DMS153 treated with DMSO at 0.1 percent for 48 hours (cell line): ENCODE measurements at regions not wholly inside any gene's neighbourhood (a gene's known extent, or its start where the extent isn't known, plus 50 kb on each side); places are given as distances from the start of the nearest gene placed in this dataset.

Experiments
- DNase-seq: peaks from one replicate; lab custom pipeline; 2025; ENCODE audit not compliant: unreplicated experiment; lab: John Stamatoyannopoulos, UW

DNA sequence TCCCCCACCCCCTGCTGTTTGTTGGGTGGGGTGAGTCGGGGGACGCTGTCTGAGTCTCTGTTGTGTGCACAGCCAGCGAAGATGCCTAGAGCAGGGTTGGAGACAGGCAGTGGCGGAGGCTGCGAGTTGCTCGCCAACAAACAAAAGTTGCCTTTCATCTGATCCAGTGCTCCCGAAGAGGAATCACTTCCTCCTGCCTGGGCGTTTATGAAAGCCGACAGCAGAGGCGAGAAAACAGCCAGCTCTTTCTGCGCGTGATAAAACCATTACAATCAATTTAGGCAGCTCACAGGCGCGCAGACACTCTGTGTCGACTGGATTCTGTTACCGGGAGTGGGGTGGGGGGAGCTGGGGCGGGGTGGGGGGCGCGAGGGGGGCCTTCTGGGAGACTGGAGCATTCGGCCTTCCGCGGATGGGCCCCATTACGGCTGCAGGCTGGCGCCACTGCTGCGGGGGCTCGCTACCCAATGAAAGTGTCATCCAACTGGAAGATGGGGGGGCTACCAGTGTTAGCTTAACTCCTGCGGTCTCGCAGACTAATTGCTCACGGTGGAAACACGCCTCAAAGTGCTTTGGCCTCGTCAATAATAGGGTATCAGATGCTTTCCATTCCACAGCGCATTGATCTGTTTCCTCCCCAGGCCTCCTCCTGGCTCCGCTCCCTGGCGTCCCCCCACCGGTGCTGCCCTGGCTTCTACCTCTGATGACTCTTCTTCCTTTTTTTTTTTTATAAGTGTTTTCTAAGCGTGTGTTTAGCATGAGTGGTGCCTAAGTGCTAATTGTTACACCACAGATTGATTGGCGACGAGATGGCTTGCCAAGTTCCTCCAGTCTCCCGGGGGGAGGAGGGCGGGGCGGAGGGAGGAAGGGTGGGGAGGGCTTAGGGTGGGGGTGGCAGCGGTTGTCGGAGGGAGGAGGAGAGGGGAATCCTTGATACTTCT is 678.4 kb downstream of the MED13L start:
- peak; percentile 58 for DNase-seq

DNA sequence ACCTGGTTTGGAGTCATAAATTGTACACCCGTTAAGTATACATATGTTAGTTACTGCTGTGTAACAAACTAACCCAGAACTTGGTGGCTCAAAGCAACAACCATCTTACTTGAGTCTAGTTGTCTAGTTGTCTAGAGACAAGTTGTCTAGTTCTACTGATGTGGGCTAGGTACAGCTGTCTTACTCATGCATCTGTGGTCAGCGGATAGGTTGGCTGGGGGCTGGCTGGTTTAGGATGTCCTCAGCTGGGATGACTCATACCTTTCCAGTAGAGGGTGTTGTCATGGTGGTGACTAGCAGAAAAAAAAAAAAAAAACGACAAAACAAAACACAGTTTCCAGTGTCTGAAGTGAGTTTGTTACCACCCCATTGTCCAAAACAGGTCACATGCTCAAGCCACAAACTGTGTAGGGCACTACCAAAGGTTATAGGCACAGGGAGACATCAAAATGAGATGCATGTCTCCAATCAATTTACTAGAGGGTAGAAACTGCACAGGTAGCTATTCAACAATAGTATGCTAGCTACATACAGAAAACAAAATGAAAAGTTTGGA is 680.3 kb downstream of the MED13L start:
- DNase-seq = no peak

DNA sequence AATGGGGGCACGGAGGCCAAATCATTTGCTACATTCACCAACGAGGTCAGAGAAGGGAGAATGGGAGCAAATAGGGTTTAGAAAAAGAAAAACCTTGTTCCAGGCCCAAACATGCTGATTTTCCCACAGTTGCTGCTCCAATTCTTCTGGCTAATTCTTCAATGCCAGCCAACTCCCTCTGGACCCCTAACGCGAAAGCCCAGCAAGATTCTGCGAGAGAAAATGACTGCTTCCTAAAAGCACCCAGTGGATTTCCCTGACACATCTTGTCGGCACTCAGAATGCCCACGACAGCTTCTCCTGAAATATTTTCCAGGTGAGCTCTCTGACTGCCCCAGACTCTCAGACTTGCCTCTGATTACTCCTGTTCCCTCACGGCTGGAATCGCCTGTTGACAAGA is 689.4 kb downstream of the MED13L start:
- no peak for DNase-seq

DNA sequence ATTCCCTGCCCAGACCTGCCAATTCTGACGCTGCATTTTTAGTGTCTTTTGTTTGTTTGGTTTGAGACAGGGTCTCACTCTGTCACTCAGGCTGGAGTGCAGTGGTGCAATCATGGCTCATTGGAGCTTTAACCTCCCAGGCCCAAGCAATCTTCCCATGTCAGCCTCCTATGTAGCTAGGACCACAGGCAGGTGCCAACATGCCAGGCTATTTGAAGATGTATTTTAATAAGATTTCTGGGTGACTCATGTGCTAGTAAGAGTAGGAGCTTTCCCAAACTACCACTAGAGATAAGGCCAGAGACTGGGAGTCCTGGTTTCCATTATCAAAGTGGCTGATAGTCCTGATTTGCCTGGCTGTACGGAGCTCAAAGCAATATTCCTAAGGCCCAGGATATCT is 693.3 kb downstream of the MED13L start:
- no peak for DNase-seq

DNA sequence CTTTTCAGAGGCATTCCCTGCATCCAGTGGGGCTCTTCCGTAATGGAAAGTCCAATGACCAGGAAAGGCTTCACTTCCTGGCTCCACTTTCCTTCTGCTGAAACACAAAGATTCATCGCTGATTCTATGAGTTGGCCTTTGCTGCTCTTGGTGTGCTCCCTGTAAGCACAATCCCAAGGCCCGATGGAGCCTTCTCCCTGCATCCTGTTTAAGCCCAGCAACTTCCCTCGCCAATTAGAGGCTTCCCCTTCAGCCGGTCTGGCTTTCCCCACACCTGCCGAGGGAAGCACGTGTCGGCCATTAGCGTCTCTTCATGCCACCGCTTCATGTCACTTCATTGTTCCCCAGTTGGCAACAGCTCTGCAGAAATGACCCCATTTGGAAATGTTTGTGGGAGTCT is 693.9 kb downstream of the MED13L start:
- peak; percentile 23 for DNase-seq

DNA sequence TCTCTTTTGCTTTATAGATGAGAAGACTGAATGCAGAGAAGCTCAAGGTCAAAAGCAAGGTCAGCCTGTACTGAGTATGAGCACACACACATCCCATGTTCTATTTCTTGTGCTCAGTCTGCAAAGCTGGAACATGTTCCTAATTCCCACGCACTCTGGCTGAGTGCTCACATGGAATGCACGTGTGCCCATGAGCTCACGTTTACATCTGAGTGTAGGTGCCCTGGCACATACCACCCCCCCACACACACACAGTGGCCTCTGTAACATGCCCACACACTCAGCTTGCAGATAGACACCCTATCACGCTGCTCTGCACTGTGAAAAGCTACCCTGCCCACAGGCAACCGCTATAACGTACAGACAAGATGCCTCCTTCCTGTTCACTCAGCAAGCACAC is 700.1 kb downstream of the MED13L start:
- no peak for DNase-seq

DNA sequence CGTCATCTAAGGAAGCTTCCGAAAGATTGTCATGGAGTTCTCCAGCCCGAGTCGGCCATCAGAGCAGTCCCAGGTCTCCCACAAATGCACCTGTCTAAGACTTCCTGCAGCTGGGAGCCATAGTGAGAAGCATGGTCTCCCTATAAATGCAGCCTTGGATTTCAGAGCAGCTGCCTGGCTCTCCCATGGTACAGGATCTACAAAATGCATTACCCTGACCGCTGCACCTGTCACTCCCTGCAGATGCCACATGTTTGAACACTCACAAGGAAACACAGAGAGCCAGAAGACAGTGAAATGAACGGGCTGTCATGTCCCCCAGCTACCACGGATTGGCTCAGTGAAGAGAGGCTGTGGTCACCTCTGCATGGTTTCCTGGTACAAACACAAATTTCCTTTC is 702.7 kb downstream of the MED13L start:
- no peak for DNase-seq

DNA sequence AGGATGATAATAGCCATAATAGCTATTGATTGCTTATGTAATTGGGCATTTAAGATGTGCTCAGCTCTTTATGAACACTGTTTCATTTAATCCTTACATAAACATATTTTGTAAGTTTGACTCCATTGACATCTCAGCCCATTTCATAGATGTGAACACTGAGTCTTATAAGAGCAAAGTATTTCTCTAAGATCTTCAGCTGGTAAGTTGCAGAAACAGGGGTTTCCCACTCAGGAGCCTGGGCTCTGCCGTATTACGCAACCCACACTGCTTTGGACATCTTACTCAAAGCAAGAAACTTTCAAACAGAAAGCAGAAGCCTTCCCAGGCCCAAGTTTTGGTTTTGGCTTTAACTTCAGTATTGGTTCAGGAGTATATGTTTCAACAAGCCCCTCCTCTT is 705.1 kb downstream of the MED13L start:
- DNase-seq = no peak

DNA sequence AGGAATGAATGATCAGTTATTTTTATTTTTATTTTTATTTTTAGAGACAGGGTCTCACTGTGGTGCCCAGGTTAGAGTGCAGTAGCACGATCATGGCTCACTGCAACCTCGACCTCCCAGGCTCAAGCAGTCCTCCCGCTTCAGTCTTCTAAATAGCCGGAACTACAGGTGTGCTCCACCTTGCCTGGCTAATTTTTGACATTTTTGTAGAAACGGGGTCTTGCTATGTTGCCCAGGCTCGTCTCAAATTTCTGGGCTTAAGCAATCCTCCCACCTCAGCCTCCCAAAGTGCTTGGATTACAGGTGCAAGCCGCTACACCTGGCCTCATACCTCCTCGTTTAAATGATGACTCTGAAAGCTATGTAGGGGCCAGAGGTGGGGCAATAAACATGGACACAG is 706.0 kb downstream of the MED13L start:
- DNase-seq = no peak

DNA sequence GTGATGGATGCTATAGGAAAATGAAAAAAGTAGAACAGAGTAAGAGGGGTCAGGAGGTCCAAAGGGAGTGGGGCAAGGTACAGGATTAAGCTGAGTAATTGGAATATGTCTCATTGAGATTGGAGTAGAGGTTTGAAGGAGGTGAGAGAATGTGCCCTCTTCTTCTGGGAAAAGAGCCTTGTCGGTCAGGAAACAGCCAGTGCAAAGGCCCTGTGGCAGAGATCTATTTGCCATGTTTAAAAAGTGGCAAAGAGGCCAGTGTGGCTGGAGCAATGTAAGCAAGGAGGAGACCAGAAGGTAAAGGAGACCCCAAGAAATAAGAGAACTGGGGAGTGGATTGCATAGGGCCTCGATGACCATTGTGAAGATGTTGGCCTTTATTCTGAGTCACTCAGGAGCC is 706.5 kb downstream of the MED13L start:
- no peak for DNase-seq

DNA sequence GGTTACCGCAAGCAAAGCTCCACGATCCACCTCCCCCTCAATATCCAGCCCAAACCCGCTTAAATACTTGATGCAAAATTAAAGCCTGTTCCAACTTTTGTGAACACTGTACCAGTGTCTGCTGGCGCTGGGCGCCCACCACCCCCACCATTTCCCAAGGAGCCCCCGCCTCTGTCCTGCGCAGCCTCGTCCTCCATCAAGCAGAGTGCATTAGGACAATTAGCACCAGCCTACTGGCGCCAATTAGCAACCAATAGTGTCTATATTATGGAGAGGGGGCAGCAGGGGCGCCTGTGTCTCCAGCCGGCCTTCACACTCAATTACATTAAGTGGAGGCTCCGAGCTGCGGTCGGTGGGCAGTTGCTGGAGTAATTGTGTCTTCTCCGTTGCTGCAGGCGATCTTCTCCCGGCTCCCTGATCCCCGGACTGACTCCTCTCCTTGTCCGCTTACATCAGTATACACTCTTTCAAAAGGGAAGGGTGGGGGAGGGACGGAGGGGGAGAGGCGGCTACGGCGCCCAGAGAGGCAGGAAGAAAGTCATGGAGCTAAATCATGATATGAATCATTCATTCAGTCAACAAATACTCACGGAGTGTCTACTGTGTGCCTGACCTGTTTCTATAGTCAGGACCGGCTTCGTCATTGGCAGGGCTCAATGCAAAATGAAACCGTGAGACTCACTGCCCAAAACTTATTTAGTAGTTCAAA is 707.3 kb downstream of the MED13L start:
- DNase-seq = no peak

DNA sequence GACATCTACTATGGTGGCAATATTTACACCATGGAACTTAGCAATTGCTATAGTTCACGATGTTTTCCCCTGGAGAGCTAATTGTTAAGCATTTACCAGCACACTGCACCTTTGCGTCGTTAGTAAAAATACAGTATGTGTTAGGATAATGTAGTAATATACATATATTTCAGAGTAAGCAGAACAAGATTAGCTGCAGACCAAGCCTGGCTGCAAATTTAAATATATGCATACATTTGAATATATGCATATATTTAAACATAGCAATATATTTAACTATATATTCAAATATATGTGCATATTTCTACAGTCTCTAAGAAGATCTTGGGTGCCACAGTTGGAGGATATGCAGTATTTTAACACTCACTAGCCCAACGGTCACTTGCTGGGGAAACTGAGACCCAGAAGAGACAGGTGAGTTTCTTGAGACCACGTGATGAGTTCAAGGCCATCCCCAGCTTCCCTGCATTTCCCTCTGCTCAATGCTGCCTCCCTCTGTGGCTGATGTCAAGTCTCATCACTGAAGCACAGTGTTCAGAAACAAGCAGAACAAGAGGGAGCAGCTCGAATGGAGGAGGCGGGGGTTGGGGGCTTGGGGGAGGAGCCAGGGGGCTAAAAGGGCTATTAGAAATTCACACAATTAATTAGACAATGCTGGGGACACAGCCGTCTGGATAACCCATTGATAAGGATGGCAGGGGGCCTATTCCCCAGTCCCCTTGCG is 708.0 kb downstream of the MED13L start:
- no peak for DNase-seq

DNA sequence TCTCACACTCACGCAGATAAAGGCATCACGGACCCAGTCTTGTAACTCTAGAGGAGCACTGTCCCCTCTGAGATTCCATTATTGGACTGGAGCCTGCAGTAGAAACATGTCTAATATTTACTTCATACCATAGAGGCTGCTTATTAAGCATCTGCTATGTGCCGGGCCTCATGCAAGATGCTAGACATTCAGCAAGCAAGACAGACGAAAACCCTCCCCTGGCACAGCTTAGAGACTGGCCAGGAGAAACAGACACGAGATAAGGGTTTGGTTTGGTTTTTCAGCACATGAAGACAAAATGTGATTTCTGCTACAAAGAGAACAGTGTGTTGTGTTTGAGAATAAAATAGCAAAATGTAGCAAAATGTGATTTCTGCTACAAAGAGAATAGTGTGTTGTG is 719.2 kb downstream of the MED13L start:
- no peak for DNase-seq

DNA sequence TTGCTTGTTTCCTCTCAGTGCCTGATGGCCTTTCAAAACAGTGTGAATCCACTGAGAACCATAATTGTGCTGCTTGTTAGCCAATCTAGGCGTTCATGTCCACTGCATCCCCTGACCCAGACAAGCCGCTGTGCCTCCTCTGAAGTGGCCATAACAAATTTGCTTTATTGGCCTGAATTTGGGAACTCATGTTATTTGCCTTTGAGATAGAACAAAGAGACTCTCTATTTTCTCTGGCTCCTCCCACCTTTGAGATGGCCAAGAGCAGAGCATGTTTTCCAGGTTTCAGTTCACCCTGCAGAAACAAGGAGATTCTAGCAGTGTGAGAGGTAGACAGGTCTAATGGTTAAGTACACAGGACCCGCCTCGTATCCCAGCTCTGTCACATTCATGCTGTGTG is 723.9 kb downstream of the MED13L start:
- DNase-seq = no peak

DNA sequence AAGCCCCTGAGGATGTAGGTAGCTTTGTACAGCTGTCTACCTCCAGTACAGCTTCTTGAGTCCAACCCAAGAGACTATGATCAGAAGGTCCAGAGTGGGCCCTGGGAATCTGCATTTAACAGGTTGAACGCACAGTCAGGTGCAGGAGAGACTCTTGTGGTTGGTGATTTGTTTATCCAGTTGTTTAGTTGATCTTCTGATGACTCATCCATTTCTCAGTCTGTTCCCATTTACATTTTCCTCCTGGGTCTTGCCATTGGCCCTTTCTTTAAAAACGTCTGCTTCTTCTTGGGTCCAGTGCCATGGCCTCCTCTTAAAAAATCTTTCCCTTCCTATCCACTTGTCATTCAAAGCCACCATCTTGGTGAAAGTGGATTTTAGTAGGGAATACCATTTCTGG is 734.2 kb downstream of the MED13L start:
- no peak for DNase-seq

DNA sequence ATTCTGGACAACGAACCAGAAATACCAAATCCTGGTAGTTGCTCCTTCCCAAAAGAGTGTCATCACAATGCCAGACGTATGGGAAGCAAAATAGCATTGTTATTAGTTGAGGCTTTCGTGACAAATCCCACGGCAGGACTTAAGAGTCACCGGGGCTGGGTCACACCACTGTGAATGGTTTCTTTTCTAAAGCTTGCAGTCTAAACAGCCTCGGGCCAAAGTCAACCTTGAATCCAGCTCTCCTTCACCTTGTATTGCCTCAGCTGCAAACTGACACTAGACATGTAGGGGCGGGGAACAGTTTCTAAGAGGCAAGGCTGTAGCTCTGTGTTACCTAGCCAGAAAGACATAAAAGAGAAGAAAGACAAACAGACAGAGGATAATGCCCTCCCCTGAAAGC is 734.8 kb downstream of the MED13L start:
- no peak for DNase-seq

DNA sequence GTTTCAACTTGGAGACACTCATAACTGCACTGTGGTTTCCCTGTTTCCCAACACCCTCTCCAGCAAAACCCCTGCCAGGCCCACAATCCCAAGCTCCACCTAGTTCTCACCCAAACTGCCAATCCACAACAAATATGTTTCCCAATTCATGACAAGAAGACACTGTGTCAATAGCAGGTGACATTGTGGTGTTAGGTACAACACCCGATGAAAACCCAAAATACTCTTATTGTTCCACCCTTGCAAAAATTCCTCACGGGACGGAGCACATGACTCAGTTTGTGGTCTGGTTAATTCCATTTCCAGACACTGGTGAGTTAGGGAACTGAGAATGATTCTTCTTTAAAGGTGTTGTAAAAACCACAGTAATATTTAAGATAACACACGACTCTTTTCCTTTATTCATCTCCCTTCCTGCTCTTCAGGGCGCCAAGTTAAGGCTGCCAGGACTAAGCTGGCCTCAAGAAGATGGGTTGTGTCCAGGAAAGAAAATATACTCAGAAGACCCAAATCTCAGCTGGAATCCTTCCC is 735.5 kb downstream of the MED13L start:
- no peak for DNase-seq

DNA sequence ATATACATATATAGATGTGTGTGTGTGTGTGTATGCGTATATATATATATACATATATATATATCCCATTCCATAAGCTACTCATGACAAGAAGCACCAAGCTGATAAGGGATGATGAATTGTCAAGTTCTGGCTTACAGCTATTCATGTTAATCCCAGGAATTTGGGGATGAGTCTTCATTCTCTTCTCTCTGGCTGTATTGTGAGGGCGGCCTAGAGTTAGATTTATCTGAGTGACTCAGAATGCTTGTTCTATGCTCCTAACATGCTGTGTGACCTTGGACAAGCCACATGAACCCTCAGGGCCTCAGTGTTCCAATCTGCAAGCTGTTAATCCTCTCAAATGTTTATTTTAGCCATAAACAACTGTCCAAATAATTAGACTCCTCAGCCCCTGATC is 749.0 kb downstream of the MED13L start:
- DNase-seq = no peak

DNA sequence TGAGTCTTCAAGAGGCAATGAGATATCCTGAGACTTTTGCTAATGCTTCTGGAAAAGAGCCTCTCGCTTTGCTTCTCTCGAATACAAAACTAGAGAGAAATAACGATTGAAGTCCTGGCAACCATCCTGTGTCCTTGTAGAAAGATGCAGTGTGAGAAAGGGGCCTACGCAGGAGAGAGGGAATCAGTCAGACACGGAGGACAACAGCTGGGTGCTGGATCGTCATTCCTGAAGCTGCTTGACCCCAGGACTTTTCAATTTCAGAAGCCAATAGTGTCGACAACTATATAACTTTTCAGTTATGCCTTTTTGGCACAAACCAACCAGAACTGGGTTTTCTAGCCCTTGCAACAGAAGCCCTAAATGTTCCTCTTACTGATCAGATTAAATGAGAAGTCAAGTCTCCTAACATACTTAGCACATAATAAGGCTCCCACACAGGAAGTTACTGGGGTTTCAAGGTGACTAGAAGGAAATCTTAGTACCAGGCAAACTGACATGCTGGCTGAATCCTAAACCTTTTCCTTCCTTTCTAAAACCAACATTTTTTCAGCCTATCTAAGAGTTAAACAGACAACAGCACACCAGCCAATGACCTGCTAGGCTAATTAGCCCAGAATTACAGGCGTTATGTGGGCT is 755.6 kb downstream of the MED13L start:
- no peak for DNase-seq

DNA sequence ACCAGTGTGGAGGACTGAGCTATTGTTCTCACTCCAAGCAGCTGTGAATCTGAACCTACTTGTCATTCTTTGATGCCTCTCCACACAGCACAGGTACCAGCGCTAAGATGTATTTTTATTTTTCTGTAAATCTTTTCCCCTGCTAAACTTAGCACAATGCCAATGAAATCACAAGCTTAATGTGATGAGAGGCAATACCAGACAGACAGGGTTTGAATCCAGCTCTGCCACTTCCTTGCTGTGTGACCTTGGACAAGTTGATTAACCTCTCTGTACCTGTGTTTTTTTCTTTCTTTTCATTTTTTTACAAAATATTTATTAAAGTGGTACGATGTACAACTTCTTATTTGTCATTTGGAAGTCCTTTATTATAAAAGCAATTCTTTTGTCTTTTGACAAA is 757.6 kb downstream of the MED13L start:
- DNase-seq = no peak

DNA sequence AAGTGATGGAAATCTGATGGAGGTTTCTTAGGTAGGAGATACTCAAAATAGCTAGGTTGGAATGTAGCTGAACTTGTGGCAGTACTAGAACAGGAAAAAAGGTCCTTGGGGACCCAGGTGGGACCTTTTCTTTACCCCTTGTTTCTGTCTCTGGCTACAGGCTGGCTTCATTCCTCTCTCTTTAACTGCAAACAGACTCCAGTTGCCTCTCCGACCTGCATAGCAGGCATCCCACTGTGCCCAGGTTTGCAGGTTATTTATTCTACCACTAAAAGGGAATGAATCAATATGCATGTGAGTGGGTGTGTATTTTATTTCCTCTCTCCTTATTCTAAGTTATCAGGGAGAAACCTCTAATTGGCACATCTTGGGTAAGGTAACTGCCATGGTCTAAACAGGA is 758.1 kb downstream of the MED13L start:
- no peak for DNase-seq
